Esophagus squamous epithelium (tissue), 4 donors: ENCODE measurements at regions not wholly inside any gene's neighbourhood (a gene's known extent, or its start where the extent isn't known, plus 50 kb on each side); places are given as distances from the start of the nearest gene placed in this dataset.

Source experiments
- POLR2A ChIP-seq, 4 donors: fragments of 450-650 bp; IDR thresholded peaks; one replicate each; pipeline ENCODE4 v1.6.1; 2017; ENCODE audit warnings: antibody characterized with exemption in 4 of 4, mild to moderate bottlenecking in 4 of 4, moderate library complexity in 3 of 4
- TF ChIP-seq, protein P1 (sequence below), 6 experiments: fragments of 450-650 bp in 4 of 6; fragments of 200-600 bp in 2 of 6; sonication (generic) in 2 of 6; IDR thresholded peaks; one replicate each; pipeline ENCODE4 v1.5.1; 2016 to 2019; ENCODE audit warnings: antibody characterized with exemption in 6 of 6, mild to moderate bottlenecking in 4 of 6, moderate library complexity in 4 of 6

DNA sequence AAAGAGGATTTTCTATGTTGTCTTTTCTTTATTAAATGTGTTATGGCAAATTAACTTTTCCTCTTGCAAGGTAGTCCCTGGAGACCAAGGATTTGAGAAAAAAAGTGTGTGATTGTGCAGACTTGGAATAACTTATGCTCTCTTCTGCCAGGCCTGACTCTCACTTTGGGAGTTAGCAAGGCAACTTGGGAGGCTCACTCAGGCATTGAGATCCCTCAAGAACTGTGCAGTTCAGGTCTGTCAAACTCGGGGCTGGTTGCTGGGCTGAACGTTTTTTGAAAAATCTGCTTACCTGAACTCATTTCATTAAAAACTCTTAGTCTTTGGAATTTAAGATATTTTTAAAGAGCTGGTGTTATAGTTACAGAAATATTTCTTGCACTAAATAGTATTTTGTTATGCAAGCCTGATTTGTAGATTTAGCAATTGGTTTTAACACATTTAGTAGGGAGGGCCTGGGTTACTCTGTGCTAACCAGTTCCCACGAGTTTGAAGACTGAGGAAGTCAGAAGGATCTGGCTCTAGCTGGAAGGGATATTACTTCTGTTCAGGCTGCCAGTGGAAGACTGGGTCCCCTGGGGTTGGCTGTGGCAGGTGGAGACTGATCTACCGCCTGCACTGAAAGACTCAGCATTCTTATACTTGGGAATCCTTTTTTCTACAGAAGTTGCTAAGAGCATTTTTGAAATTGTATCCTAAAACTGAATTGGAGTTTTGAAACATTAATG lies 150.4 kb upstream of the PCSK5 start:
- TF ChIP-seq, protein P1, sequence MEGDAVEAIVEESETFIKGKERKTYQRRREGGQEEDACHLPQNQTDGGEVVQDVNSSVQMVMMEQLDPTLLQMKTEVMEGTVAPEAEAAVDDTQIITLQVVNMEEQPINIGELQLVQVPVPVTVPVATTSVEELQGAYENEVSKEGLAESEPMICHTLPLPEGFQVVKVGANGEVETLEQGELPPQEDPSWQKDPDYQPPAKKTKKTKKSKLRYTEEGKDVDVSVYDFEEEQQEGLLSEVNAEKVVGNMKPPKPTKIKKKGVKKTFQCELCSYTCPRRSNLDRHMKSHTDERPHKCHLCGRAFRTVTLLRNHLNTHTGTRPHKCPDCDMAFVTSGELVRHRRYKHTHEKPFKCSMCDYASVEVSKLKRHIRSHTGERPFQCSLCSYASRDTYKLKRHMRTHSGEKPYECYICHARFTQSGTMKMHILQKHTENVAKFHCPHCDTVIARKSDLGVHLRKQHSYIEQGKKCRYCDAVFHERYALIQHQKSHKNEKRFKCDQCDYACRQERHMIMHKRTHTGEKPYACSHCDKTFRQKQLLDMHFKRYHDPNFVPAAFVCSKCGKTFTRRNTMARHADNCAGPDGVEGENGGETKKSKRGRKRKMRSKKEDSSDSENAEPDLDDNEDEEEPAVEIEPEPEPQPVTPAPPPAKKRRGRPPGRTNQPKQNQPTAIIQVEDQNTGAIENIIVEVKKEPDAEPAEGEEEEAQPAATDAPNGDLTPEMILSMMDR (IDR thresholded peaks at IDR 0.05), result no peak
- TF ChIP-seq POLR2A (IDR thresholded peaks at IDR 0.05), result no peak
